ENCODE measurements at regions not wholly inside any gene's neighbourhood (a gene's known extent, or its start where the extent isn't known, plus 50 kb on each side); places are given as distances from the start of the nearest gene placed in this dataset.

DNA sequence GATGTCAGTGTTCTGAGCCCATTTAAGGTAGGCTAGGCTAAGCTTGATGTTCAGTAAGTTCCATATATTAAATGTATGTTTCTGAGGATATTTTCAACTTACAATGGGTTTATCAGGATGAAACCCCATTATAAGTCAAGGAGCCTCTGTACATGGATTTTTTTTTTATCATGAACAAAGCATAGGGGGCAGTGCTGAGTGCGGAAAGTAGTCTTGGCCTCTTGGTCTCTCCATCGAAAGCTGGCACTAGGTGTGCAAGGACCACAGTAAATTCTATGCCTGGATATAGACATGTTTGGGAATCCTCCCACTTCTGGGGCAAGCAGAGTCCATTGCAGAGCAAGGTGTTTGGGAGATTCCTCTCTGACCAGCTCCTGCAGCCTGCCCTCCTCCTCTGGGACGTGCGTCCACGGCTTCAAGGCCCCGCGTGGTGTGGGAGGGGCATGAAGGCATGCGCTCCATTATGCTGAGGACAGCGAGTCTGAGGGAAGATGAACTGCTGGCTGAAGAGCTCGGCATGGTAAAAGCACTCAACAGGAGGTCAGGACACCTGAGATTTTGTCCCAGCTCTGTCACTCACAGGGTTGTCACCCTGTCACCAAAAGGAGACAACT lies 122.9 kb upstream of the LIPC start:
- H3K27ac ChIP-seq = no peak overlapping the region
- TF ChIP-seq, protein P1, sequence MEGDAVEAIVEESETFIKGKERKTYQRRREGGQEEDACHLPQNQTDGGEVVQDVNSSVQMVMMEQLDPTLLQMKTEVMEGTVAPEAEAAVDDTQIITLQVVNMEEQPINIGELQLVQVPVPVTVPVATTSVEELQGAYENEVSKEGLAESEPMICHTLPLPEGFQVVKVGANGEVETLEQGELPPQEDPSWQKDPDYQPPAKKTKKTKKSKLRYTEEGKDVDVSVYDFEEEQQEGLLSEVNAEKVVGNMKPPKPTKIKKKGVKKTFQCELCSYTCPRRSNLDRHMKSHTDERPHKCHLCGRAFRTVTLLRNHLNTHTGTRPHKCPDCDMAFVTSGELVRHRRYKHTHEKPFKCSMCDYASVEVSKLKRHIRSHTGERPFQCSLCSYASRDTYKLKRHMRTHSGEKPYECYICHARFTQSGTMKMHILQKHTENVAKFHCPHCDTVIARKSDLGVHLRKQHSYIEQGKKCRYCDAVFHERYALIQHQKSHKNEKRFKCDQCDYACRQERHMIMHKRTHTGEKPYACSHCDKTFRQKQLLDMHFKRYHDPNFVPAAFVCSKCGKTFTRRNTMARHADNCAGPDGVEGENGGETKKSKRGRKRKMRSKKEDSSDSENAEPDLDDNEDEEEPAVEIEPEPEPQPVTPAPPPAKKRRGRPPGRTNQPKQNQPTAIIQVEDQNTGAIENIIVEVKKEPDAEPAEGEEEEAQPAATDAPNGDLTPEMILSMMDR (IDR thresholded peaks at IDR 0.05) = peak; percentile 29
- TF ChIP-seq ZFX (IDR thresholded peaks at IDR 0.05; ENCODE audit: borderline replicate concordance) = no peak

DNA sequence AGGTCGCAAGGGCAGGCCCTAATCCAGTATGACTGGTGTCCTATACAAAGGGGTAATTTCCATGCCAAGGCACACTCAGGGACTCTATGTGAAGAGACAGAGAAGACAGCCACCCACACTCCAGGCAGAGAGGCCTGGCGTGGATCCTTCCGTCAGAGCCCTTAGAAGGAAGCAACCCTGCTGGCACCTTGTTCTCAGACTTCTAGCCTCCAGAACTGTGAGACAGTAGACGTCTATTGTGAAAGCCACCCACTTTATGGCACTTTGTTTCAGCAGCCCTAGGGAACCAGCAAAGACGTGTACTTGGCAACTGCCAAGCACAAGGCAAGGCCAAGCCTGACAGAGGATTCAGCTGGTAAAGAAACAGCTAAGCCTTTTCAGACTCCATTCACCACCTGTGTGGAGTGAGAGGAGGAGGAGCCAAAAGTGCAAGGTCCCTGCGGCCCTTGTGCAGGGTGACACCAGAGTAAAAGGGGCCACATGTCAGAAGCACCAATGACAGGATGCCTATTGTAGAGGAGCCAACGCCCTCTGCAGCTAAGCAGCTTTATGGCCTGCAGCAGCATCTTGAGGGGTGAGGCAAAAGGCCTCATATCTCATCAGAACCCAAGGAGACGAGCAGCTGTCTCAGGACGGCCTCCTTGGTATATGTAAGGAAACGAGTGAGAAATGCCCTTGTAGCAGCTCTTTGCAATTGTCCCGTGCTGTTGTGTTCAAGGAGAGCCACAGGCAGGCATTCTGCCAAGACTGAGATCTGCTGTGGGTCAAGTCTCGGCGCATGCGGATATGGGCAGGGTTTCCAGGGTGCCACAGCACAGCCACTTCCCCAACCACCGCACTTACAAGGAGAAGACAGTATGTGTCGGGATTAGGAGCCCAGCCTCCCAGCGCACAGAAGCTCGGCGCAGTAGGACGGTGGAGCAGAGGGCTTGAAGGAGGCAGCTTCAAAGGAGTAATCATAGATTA lies 121.5 kb upstream of the LIPC start:
- no peak overlapping the region for H3K27ac ChIP-seq
- no peak for TF ChIP-seq ZFX (IDR thresholded peaks at IDR 0.05; ENCODE audit: borderline replicate concordance)
- TF ChIP-seq, protein P1 (IDR thresholded peaks at IDR 0.05) = no peak

DNA sequence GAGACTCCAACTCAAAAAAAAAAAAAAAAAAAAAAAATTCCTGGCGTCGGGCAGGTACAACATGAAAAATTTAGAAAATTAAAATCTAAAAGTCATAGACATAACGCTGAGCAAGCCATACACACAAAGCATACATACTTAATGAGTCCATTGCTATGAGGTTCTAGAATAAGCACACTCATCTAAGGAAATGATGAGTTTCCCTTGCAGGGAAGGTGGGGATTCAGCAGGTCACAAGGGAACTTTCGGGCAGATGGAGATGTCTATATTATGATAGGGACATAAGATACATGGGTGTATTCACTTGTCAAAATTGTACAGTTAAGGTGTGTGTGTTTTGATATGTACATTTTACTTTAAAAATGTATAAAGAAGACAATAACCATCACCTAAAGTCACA lies 120.2 kb upstream of the LIPC start:
- H3K27ac ChIP-seq = no peak overlapping the region
- TF ChIP-seq ZFX (IDR thresholded peaks at IDR 0.05; ENCODE audit: borderline replicate concordance) = no peak
- TF ChIP-seq, protein P1 (IDR thresholded peaks at IDR 0.05) = no peak

DNA sequence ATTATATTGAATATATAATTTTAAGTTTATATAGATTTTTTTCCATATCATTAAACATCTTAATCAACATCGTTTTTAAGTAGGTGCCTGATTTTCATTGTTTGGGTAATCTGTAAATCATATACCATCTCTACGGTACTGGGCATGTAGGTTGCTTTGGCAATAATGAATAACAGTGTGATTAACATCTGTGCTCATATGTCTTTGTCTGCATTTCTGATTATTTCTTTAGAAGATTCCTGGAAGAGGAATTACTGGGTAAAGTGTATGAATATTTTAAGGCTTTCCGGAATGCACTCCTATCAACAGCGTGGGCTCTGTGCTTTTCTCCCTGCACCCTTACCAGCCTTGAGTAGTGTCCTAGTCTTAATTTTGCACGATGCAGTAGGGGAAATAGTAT lies 119.8 kb upstream of the LIPC start:
- TF ChIP-seq ZFX (IDR thresholded peaks at IDR 0.05; ENCODE audit: borderline replicate concordance) = no peak
- TF ChIP-seq, protein P1 (IDR thresholded peaks at IDR 0.05) = no peak
- no peak overlapping the region for H3K27ac ChIP-seq

DNA sequence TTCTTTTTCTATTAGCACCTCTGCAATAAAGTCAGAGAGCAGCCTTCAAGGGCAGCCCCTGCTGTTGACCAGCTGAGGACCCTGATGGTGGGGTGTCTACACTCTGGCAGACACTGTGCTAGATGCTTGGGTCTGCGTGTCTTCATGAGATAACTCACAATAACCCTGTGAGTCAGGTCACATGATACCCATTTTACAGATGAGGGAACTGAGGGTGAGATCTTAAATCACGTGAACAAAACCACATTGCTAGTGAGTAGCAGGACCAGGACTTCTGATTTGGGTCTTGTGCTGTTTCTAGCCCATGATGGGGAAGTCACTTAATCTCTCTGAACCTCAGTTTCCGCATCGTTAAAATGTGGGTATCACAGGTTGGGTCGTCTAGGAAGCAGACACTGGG lies 118.5 kb upstream of the LIPC start:
- TF ChIP-seq, protein P1 (IDR thresholded peaks at IDR 0.05) = no peak
- TF ChIP-seq ZFX (IDR thresholded peaks at IDR 0.05; ENCODE audit: borderline replicate concordance) = no peak
- no peak overlapping the region for H3K27ac ChIP-seq

DNA sequence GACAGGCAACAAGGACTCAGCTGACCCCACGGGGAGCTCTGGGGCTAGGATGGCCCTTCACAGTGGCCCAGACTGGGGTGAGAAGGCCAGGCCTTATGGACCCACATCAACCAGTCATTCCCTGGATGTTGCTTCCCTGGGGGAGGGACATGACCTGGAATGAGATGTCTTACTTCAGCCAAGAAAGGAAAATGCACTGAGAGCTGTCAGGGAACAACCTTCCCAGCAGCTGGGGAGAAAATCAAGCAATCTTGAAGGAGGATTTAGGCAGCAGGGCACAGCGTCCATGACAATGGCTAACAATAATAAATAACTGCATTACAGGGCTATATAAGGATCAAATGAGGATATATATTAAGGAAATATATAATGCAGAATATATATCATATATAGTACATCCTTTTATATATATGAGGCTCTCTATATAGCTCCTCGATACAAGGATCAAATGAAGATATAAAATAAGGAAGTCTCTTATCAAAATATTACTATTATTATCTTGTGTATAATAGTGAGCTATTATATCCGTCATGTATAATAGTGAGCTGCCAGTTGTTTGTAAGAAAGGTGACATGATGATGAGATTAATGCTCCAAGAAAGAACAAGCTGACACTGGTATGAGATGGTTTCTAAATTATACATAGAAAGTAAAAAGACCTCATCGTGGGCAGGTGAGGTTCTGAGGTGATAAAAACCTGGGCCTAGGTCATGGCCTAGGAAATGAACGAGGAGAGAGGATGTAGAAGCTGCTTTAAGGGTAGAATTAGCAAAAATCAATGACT lies 117.8 kb upstream of the LIPC start:
- TF ChIP-seq, protein P1 (IDR thresholded peaks at IDR 0.05) = no peak
- no peak for TF ChIP-seq ZFX (IDR thresholded peaks at IDR 0.05; ENCODE audit: borderline replicate concordance)
- no peak overlapping the region for H3K27ac ChIP-seq
